Ishikawa (cell line): ENCODE measurements at regions not wholly inside any gene's neighbourhood (a gene's known extent, or its start where the extent isn't known, plus 50 kb on each side); places are given as distances from the start of the nearest gene placed in this dataset.

Experiments
- CEBPB ChIP-seq: IDR thresholded peaks from 2 replicates; pipeline ENCODE4 v1.6.1; 2012
- CREB1 ChIP-seq: IDR thresholded peaks from 2 replicates; pipeline ENCODE4 v1.6.1; 2012; ENCODE audit warnings: low read depth
- EGR1 ChIP-seq: IDR thresholded peaks from 2 replicates; pipeline ENCODE4 v1.6.1; 2012
- EP300 ChIP-seq: IDR thresholded peaks from 2 replicates; pipeline ENCODE4 v1.6.1; 2012; ENCODE audit warnings: borderline replicate concordance
- FOXM1 ChIP-seq: IDR thresholded peaks from 2 replicates; pipeline ENCODE4 v1.6.1; 2012; ENCODE audit warnings: low read depth, borderline replicate concordance
- MAX ChIP-seq: IDR thresholded peaks from 2 replicates; pipeline ENCODE4 v1.6.1; 2012
- NFIC ChIP-seq: IDR thresholded peaks from 2 replicates; pipeline ENCODE4 v1.6.1; 2012
- RAD21 ChIP-seq: IDR thresholded peaks from 2 replicates; pipeline ENCODE4 v1.6.1; 2012; ENCODE audit warnings: low read depth
- REST ChIP-seq: IDR thresholded peaks from 2 replicates; pipeline ENCODE4 v1.6.1; 2012; ENCODE audit warnings: low read depth, mild to moderate bottlenecking
- TAF1 ChIP-seq: IDR thresholded peaks from 2 replicates; pipeline ENCODE4 v1.6.1; 2012; ENCODE audit warnings: low read depth, mild to moderate bottlenecking
- TCF12 ChIP-seq: IDR thresholded peaks from 2 replicates; pipeline ENCODE4 v1.6.1; 2012; ENCODE audit warnings: low read depth
- TEAD4 ChIP-seq: IDR thresholded peaks from 2 replicates; pipeline ENCODE4 v1.6.1; 2012
- YY1 ChIP-seq: IDR thresholded peaks from 2 replicates; pipeline ENCODE4 v1.6.1; 2012; ENCODE audit warnings: low read depth
- ZBTB7A ChIP-seq: IDR thresholded peaks from 2 replicates; pipeline ENCODE4 v1.6.1; 2012; ENCODE audit warnings: low read depth
- TF ChIP-seq, protein P1 (sequence below): IDR thresholded peaks from 2 replicates; pipeline ENCODE4 v1.6.1; 2012

GRCh38 chr5:3116366-3116765 lies 364.9 kb upstream of the IRX2 start:
- no peak for TF ChIP-seq EGR1
- no peak for TF ChIP-seq NFIC
- TF ChIP-seq TAF1: no peak
- TF ChIP-seq FOXM1: no peak
- TF ChIP-seq MAX: no peak
- TF ChIP-seq EP300: no peak
- TF ChIP-seq, protein P1, sequence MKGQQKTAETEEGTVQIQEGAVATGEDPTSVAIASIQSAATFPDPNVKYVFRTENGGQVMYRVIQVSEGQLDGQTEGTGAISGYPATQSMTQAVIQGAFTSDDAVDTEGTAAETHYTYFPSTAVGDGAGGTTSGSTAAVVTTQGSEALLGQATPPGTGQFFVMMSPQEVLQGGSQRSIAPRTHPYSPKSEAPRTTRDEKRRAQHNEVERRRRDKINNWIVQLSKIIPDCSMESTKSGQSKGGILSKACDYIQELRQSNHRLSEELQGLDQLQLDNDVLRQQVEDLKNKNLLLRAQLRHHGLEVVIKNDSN: no peak

DNA sequence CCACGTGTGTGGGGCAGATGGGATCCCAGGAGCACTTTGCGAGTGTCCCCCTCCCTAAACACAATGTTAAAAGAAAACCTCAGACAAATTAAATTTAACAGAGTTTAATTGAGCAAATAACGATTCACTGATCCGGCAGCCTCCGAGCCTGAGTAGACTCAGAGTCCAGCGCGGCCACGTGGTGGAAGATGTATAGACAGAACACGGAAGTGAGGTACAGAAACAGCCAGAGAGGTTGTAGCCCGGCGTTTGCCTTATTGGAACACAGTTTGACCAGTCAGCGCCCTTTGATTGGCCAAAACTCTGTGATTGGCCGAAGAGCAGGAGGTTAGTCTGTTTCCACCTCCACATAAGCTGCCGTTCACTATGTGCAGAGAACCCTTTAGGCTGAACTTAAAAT lies 363.0 kb upstream of the IRX2 start:
- TF ChIP-seq CREB1 (no peak), YY1 (no peak), MAX (no peak), TEAD4 (no peak), ZBTB7A (no peak), EP300 (no peak), NFIC (no peak)

- TF ChIP-seq FOXM1 (no peak), REST (no peak), TCF12 (no peak), TEAD4 (no peak), RAD21 (no peak)
Observed at GRCh38 chr5:3110371-3110770, 358.9 kb upstream of the IRX2 start.

DNA sequence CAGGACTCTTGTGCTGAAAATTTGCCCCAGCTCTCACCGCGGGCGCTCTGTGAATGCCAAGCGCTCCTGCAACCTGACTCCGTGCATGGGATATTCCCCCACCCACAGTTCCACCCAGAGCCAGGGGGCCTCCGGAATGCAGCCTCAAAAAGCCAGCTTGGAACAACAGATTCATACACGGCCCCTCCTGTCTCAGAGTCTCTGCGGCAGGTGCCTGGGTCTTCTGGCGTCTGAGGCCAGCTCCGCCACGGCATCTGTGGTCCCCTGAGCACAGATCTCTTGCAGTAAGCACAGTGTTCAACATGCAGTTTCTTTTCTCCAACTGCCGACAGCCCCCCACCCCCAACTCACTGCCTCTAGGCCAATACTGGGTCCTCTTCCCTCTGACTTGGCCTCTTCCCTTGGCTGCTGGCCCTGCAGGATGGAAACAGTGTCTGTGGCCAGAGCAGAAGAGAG lies 355.7 kb upstream of the IRX2 start:
- TF ChIP-seq, protein P1: no peak
- TF ChIP-seq YY1: no peak
- no peak for TF ChIP-seq TCF12
- no peak for TF ChIP-seq CREB1
- no peak for TF ChIP-seq NFIC
- TF ChIP-seq EGR1: no peak
- TF ChIP-seq REST: no peak
- TF ChIP-seq CEBPB: no peak
- no peak for TF ChIP-seq FOXM1
- no peak for TF ChIP-seq RAD21

- TF ChIP-seq EP300: no peak
Observed at GRCh38 chr5:3105581-3105980, 354.1 kb upstream of the IRX2 start.

- TF ChIP-seq CEBPB (no peak), CREB1 (no peak), TAF1 (no peak), REST (no peak), MAX (no peak), YY1 (no peak), EGR1 (no peak), TCF12 (no peak), NFIC (no peak), ZBTB7A (no peak), TEAD4 (no peak), FOXM1 (no peak), RAD21 (no peak), EP300 (no peak)
- TF ChIP-seq, protein P1: no peak
Observed at GRCh38 chr5:3105172-3105571, 353.7 kb upstream of the IRX2 start.
